ENCODE measurements at regions not wholly inside any gene's neighbourhood (a gene's known extent, or its start where the extent isn't known, plus 50 kb on each side); places are given as distances from the start of the nearest gene placed in this dataset.

DNA sequence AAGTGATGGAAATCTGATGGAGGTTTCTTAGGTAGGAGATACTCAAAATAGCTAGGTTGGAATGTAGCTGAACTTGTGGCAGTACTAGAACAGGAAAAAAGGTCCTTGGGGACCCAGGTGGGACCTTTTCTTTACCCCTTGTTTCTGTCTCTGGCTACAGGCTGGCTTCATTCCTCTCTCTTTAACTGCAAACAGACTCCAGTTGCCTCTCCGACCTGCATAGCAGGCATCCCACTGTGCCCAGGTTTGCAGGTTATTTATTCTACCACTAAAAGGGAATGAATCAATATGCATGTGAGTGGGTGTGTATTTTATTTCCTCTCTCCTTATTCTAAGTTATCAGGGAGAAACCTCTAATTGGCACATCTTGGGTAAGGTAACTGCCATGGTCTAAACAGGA, 758.1 kb downstream of the MED13L start:
- no peak for TF ChIP-seq EP300 (IDR thresholded peaks at IDR 0.05; ENCODE audit: low read depth)
- TF ChIP-seq, protein P1, sequence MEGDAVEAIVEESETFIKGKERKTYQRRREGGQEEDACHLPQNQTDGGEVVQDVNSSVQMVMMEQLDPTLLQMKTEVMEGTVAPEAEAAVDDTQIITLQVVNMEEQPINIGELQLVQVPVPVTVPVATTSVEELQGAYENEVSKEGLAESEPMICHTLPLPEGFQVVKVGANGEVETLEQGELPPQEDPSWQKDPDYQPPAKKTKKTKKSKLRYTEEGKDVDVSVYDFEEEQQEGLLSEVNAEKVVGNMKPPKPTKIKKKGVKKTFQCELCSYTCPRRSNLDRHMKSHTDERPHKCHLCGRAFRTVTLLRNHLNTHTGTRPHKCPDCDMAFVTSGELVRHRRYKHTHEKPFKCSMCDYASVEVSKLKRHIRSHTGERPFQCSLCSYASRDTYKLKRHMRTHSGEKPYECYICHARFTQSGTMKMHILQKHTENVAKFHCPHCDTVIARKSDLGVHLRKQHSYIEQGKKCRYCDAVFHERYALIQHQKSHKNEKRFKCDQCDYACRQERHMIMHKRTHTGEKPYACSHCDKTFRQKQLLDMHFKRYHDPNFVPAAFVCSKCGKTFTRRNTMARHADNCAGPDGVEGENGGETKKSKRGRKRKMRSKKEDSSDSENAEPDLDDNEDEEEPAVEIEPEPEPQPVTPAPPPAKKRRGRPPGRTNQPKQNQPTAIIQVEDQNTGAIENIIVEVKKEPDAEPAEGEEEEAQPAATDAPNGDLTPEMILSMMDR (IDR thresholded peaks at IDR 0.05), result no peak
